HEK293 (cell line): ENCODE measurements at regions not wholly inside any gene's neighbourhood (a gene's known extent, or its start where the extent isn't known, plus 50 kb on each side); places are given as distances from the start of the nearest gene placed in this dataset.

Experiments used
- CTCF ChIA-PET: fragments of 350-600 bp; formaldehyde crosslinking; extraction: SDS; loops from one replicate; lab custom pipeline; 2021; ENCODE audit warnings: antibody characterized with exemption; lab: Yijun Ruan, JAX
- POLR2A ChIA-PET: fragments of 300-600 bp; formaldehyde crosslinking; extraction: SDS; loops from one replicate; lab custom pipeline; 2020; ENCODE audit warnings: antibody characterized with exemption, inconsistent platforms; lab: Yijun Ruan, JAX
- H3K27ac ChIP-seq: fragments of 200-500 bp; sonication (Bioruptor generic); 2 replicates; pipeline ENCODE4 v1.5.1; 2014; ENCODE audit warnings: low read depth, low read length, control low read depth, inconsistent platforms; ENCODE audit errors: extremely low read depth
- H3K36me3 ChIP-seq, 2 experiments: fragments of 200-500 bp in 1 of 2; sonication (Bioruptor generic) in 1 of 2; 1 replicate in 1 of 2; 2 replicates in 1 of 2; pipeline ENCODE4 v1.5.1; 2014 to 2017; ENCODE audit warnings: inconsistent platforms in 2 of 2, low read length in 2 of 2; ENCODE audit not compliant: control insufficient read depth in 2 of 2, insufficient read depth in 1 of 2
- H3K4me1 ChIP-seq: fragments of 200-500 bp; sonication (Bioruptor generic); 2 replicates; pipeline ENCODE4 v1.5.1; 2014; ENCODE audit warnings: mild to moderate bottlenecking, low read length, inconsistent platforms; ENCODE audit not compliant: control insufficient read depth, insufficient read depth
- H3K4me3 ChIP-seq: 2 replicates; pipeline ENCODE4 v1.5.1; 2011; ENCODE audit warnings: low read depth, mild to moderate bottlenecking, control low read depth, low read length, moderate library complexity
- H3K9me3 ChIP-seq: fragments of 200-500 bp; sonication (Bioruptor generic); 2 replicates; pipeline ENCODE4 v1.5.1; 2014; ENCODE audit warnings: low read depth, low read length, inconsistent platforms; ENCODE audit not compliant: control insufficient read depth, insufficient read depth
- BCL6B ChIP-seq: fragments of 450-650 bp; formaldehyde crosslinking; IDR thresholded peaks from 2 replicates; pipeline ENCODE4 v1.5.1; 2017; ENCODE audit warnings: missing biosample characterization, missing genetic modification characterization
- ELK4 ChIP-seq: IDR thresholded peaks from 2 replicates; pipeline ENCODE4 v1.6.1; 2011; ENCODE audit warnings: mild to moderate bottlenecking, low read depth, low read length, borderline replicate concordance
- KLF16 ChIP-seq: fragments of 450-650 bp; formaldehyde crosslinking; IDR thresholded peaks from 2 replicates; pipeline ENCODE4 v1.5.1; 2017; ENCODE audit warnings: missing biosample characterization, missing genetic modification characterization
- KLF7 ChIP-seq: fragments of 450-650 bp; formaldehyde crosslinking; IDR thresholded peaks from 2 replicates; pipeline ENCODE4 v1.5.1; 2016; ENCODE audit warnings: missing biosample characterization, missing genetic modification characterization, borderline replicate concordance
- KLF9 ChIP-seq: fragments of 450-650 bp; formaldehyde crosslinking; IDR thresholded peaks from 2 replicates; pipeline ENCODE4 v1.5.1; 2016; ENCODE audit warnings: missing biosample characterization, missing genetic modification characterization, low read depth
- SP2 ChIP-seq: fragments of 450-650 bp; formaldehyde crosslinking; IDR thresholded peaks from 2 replicates; pipeline ENCODE4 v1.5.1; 2016; ENCODE audit warnings: missing biosample characterization, missing genetic modification characterization
- SP7 ChIP-seq: fragments of 450-650 bp; formaldehyde crosslinking; IDR thresholded peaks from 2 replicates; pipeline ENCODE4 v1.5.1; 2016; ENCODE audit warnings: missing biosample characterization, missing genetic modification characterization
- TRIM28 ChIP-seq: IDR thresholded peaks from 2 replicates; pipeline ENCODE4 v1.6.1; 2011; ENCODE audit warnings: low read length, control low read depth, borderline replicate concordance
- YY2 ChIP-seq: fragments of 450-650 bp; formaldehyde crosslinking; IDR thresholded peaks from 2 replicates; pipeline ENCODE4 v1.5.1; 2016; ENCODE audit warnings: missing biosample characterization, missing genetic modification characterization
- ZBTB20 ChIP-seq: fragments of 450-650 bp; formaldehyde crosslinking; IDR thresholded peaks from 2 replicates; pipeline ENCODE4 v1.5.1; 2016; ENCODE audit warnings: missing biosample characterization, missing genetic modification characterization
- ZNF132 ChIP-seq: fragments of 450-650 bp; formaldehyde crosslinking; IDR thresholded peaks from 2 replicates; pipeline ENCODE4 v1.5.1; 2017; ENCODE audit warnings: missing biosample characterization, missing genetic modification characterization, borderline replicate concordance
- ZNF202 ChIP-seq: fragments of 450-650 bp; formaldehyde crosslinking; IDR thresholded peaks from 2 replicates; pipeline ENCODE4 v1.5.1; 2016; ENCODE audit warnings: missing biosample characterization, missing genetic modification characterization, borderline replicate concordance
- ZNF214 ChIP-seq: fragments of 450-650 bp; formaldehyde crosslinking; IDR thresholded peaks from 2 replicates; pipeline ENCODE4 v1.5.1; 2017; ENCODE audit warnings: missing biosample characterization, mild to moderate bottlenecking, missing genetic modification characterization, borderline replicate concordance
- ZNF280D ChIP-seq: fragments of 450-650 bp; formaldehyde crosslinking; IDR thresholded peaks from 2 replicates; pipeline ENCODE4 v1.5.1; 2016; ENCODE audit warnings: missing biosample characterization, missing genetic modification characterization
- ZNF394 ChIP-seq: fragments of 450-650 bp; formaldehyde crosslinking; IDR thresholded peaks from 2 replicates; pipeline ENCODE4 v1.5.1; 2016; ENCODE audit warnings: missing biosample characterization, missing genetic modification characterization, mild to moderate bottlenecking, moderate library complexity, borderline replicate concordance
- ZNF501 ChIP-seq: fragments of 450-650 bp; formaldehyde crosslinking; IDR thresholded peaks from 2 replicates; pipeline ENCODE4 v1.5.1; 2016; ENCODE audit warnings: missing biosample characterization, missing genetic modification characterization
- ZNF530 ChIP-seq: fragments of 450-650 bp; formaldehyde crosslinking; IDR thresholded peaks from 2 replicates; pipeline ENCODE4 v1.5.1; 2016; ENCODE audit warnings: low read depth, missing biosample characterization, missing genetic modification characterization
- ZNF558 ChIP-seq: fragments of 450-650 bp; formaldehyde crosslinking; IDR thresholded peaks from 2 replicates; pipeline ENCODE4 v1.5.1; 2016; ENCODE audit warnings: missing biosample characterization, missing genetic modification characterization
- ZNF596 ChIP-seq: fragments of 450-650 bp; IDR thresholded peaks from 2 replicates; pipeline ENCODE4 v1.5.0; 2018; ENCODE audit warnings: missing biosample characterization, mild to moderate bottlenecking, missing genetic modification characterization, moderate library complexity
- ZNF692 ChIP-seq: fragments of 450-650 bp; formaldehyde crosslinking; IDR thresholded peaks from 2 replicates; pipeline ENCODE4 v1.5.1; 2016; ENCODE audit warnings: missing biosample characterization, missing genetic modification characterization
- ZNF704 ChIP-seq: fragments of 450-650 bp; formaldehyde crosslinking; IDR thresholded peaks from 2 replicates; pipeline ENCODE4 v1.5.1; 2016; ENCODE audit warnings: missing biosample characterization, missing genetic modification characterization
- ZSCAN16 ChIP-seq: fragments of 450-650 bp; formaldehyde crosslinking; IDR thresholded peaks from 2 replicates; pipeline ENCODE4 v1.5.1; 2016; ENCODE audit warnings: missing biosample characterization, missing genetic modification characterization
- ZSCAN4 ChIP-seq: fragments of 450-650 bp; formaldehyde crosslinking; IDR thresholded peaks from 2 replicates; pipeline ENCODE4 v1.5.1; 2017; ENCODE audit warnings: missing biosample characterization, missing genetic modification characterization

GRCh38 chr15:95912728-95913127, 417.8 kb upstream of the NR2F2 start:
- ChIA-PET CTCF (no interaction called here), POLR2A (no interaction called here)
- H3K27ac ChIP-seq: peak overlapping the region; percentile 60; the same call in 1 of the 2 replicates

GRCh38 chr15:95916568-95916967, 413.9 kb upstream of the NR2F2 start:
- H3K4me3 ChIP-seq: no peak overlapping the region
- peaks cover 26% of the 10 kb centered on the region for H3K4me1 ChIP-seq
- no peaks in the 10 kb centered on the region for H3K9me3 ChIP-seq
- ChIA-PET POLR2A (no interaction called here), CTCF (no interaction called here)
- no peaks in the 10 kb centered on the region for H3K36me3 ChIP-seq
- no peak for TF ChIP-seq ZNF214
- TF ChIP-seq KLF7 (tag by site-specific recombination): no peak
- no peak for TF ChIP-seq ZNF530 (tag by site-specific recombination)
- no peak for TF ChIP-seq ZNF132 (tag by site-specific recombination)
- no peak for TF ChIP-seq ZNF394 (tag by site-specific recombination)
- no peak for TF ChIP-seq SP7 (tag by site-specific recombination)
- H3K27ac ChIP-seq: no peak overlapping the region; the same call in 1 of the 2 replicates

More at GRCh38 chr15:95912728-95913127, 417.8 kb upstream of the NR2F2 start:
- TF ChIP-seq TRIM28 (no peak), ELK4 (no peak), ZNF558 (tag by site-specific recombination) (no peak), ZNF596 (no peak), ZNF692 (tag by site-specific recombination) (no peak)
- no peaks in the 10 kb centered on the region for H3K36me3 ChIP-seq
- H3K4me1 ChIP-seq: peaks cover 49% of the 10 kb centered on the region
- H3K9me3 ChIP-seq: no peaks in the 10 kb centered on the region
- H3K4me3 ChIP-seq: no peak overlapping the region

GRCh38 chr15:95918525-95918924, 412.0 kb upstream of the NR2F2 start:
- no peak overlapping the region for H3K27ac ChIP-seq
- H3K9me3 ChIP-seq: no peaks in the 10 kb centered on the region
- POLR2A ChIA-PET: no interaction called here
- H3K4me3 ChIP-seq: no peak overlapping the region
- no peaks in the 10 kb centered on the region for H3K36me3 ChIP-seq
- peaks cover 9% of the 10 kb centered on the region for H3K4me1 ChIP-seq
- CTCF ChIA-PET: interaction anchor here (0.7 kb wide), 1 partner anchor 52 kb away, joined by 3 read pairs; no protein-coding TSS in a partner anchor
- TF ChIP-seq ZNF202 (tag by site-specific recombination) (no peak), KLF16 (tag by site-specific recombination) (no peak), ZNF501 (no peak), ZBTB20 (tag by site-specific recombination) (no peak), SP2 (no peak), ZNF280D (tag by site-specific recombination) (no peak), ZSCAN4 (tag by site-specific recombination) (no peak), BCL6B (tag by site-specific recombination) (no peak), ZNF704 (tag by site-specific recombination) (no peak), YY2 (tag by site-specific recombination) (no peak), KLF9 (no peak), ZSCAN16 (tag by site-specific recombination) (no peak), ZNF132 (tag by site-specific recombination) (no peak)
